Esophagus muscularis mucosa (tissue), 4 donors: ENCODE measurements at regions not wholly inside any gene's neighbourhood (a gene's known extent, or its start where the extent isn't known, plus 50 kb on each side); places are given as distances from the start of the nearest gene placed in this dataset.

ENCODE experiments used
- CTCF ChIP-seq, 3 experiments: fragments of 200-600 bp in 2 of 3; fragments of 450-650 bp in 1 of 3; sonication (generic) in 2 of 3; IDR thresholded peaks; one replicate each; pipeline ENCODE4 v1.5.1; 2017 to 2019; ENCODE audit warnings: antibody characterized with exemption in 3 of 3, mild to moderate bottlenecking in 2 of 3, moderate library complexity in 1 of 3
- EP300 ChIP-seq: sonication (generic); formaldehyde crosslinking; IDR thresholded peaks from one replicate; pipeline ENCODE4 v1.6.1; 2017; ENCODE audit warnings: antibody characterized with exemption
- POLR2A ChIP-seq: fragments of 450-650 bp; IDR thresholded peaks from one replicate; pipeline ENCODE4 v1.6.1; 2017; ENCODE audit warnings: antibody characterized with exemption, moderate library complexity, mild to moderate bottlenecking, low read depth
- POLR2AphosphoS5 ChIP-seq, 2 donors: sonication (generic); formaldehyde crosslinking; IDR thresholded peaks; one replicate each; pipeline ENCODE4 v1.6.1; 2017; ENCODE audit warnings: antibody characterized with exemption in 2 of 2

DNA sequence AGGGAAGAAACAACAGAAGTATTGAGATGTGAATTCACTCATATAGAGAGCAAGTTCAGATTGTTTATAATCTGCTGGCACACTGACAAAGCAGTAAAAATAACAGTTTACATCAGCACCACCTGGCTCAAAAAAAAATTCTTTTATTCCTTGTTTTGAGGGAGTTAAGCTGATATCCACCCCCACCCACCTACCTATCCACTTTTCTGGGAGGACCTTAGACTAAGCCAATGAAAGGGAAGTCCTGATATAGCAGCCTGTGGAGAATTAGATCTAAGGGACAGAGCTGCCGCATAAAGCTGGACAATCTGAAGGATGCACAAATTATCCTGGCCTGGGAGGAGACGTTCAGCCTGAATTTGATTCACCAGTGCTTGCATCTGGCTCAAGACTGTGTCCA, 264.5 kb downstream of the RCHY1 start:
- TF ChIP-seq CTCF (IDR thresholded peaks at IDR 0.05) (no peak), EP300 (no peak), POLR2AphosphoS5 (IDR thresholded peaks at IDR 0.05) (no peak), POLR2A (no peak)
